Breast epithelium (tissue), 3 donors: ENCODE measurements at regions not wholly inside any gene's neighbourhood (a gene's known extent, or its start where the extent isn't known, plus 50 kb on each side); places are given as distances from the start of the nearest gene placed in this dataset.

Experiments used
- CTCF ChIP-seq, 3 donors: fragments of 450-650 bp; IDR thresholded peaks; one replicate each; pipeline ENCODE4 v1.5.1; 2016 to 2017; ENCODE audit warnings: antibody characterized with exemption in 3 of 3, mild to moderate bottlenecking in 3 of 3, moderate library complexity in 3 of 3
- POLR2A ChIP-seq: fragments of 450-650 bp; IDR thresholded peaks from one replicate; pipeline ENCODE4 v1.6.1; 2016; ENCODE audit warnings: antibody characterized with exemption, mild to moderate bottlenecking, moderate library complexity
- POLR2AphosphoS5 ChIP-seq, 3 donors: sonication (generic); formaldehyde crosslinking; IDR thresholded peaks; one replicate each; pipeline ENCODE4 v1.6.1; 2017; ENCODE audit warnings: antibody characterized with exemption in 3 of 3

GRCh38 chr13:33392794-33393405 is 107.3 kb upstream of the STARD13 start:
- no peak for TF ChIP-seq CTCF (IDR thresholded peaks at IDR 0.05)
- no peak for TF ChIP-seq POLR2AphosphoS5 (IDR thresholded peaks at IDR 0.05)
- TF ChIP-seq POLR2A, result no peak
